ENCODE measurements at regions not wholly inside any gene's neighbourhood (a gene's known extent, or its start where the extent isn't known, plus 50 kb on each side); places are given as distances from the start of the nearest gene placed in this dataset.
"Not testable (repeated sequence)": the region's sequence is repeated elsewhere in the genome, so short reads cannot be mapped to it uniquely, and the experiment has no call there.

GRCh38 chr4:118589471-118590055, 95.6 kb upstream of the METTL14 start:
- no peak for DNase-seq

- DNase-seq = peak; percentile 98
Observed at GRCh38 chr4:118591339-118592046, 93.7 kb upstream of the METTL14 start.

GRCh38 chr4:118592289-118592688, 92.9 kb upstream of the METTL14 start:
- not testable (repeated sequence) for DNase-seq

DNA sequence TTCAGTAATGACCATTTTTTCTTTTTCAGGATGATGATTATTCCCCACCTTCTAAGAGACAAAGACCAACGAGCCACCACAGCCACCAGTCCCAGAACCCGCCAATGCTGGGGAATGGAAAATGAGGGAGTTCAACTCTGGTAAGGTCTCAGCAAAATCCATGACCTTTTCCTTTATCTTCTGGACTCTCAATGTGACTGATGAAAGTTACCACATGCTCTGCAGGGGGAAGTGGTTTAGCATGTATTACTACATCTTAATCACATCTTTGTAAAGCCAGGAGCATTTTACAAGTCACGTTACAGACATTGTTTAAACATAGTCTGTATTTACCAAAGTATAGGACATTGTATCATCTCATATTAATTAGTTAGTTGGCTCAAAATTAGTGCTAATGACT, 89.3 kb upstream of the METTL14 start:
- DNase-seq = not testable (repeated sequence)

- DNase-seq = not testable (repeated sequence)
Observed at GRCh38 chr4:118625097-118625496, 60.1 kb upstream of the METTL14 start.

- not testable (repeated sequence) for DNase-seq
Observed at GRCh38 chr4:118629697-118630096, 55.5 kb upstream of the METTL14 start.

- DNase-seq = not testable (repeated sequence)
Observed at GRCh38 chr4:118630897-118631296, 54.3 kb upstream of the METTL14 start.

DNA sequence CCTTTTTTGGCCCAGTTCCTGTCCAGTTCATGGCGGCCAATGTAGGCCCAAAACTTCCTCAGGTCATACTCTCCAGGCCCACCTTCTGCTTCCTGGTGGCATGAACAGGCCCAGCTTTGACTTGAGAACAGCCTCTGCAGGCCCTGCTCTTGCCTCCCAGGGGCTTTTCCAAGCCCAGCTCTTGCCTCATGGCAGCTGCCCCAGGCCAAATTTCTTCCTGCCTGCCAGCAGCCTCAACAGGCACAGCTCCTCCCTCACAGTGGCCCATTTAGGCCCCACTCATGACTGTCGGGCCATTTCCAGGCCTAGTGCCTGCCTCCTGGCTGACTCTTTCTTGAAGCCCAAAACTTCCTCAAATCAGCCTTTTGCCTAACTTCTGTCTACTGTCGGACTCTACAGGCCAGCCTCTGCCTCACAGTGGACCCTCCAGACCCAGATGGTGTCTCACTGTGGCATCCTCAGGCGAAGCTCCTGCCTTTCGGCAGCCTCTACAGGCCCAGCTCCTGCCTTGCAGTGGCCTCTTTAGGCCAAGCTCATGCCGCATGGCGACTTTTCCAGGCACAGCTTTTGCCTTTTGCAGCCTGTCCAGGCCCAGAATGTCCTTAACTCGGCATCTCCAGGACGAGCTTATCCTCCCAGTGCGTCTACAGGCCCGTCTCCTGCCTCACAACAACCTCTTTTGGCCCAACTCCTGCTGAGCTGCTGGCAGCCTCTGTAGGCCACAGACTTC, 53.7 kb upstream of the METTL14 start:
- not testable (repeated sequence) for DNase-seq

- not testable (repeated sequence) for DNase-seq
Observed at GRCh38 chr4:118633476-118633875, 51.7 kb upstream of the METTL14 start.

DNA sequence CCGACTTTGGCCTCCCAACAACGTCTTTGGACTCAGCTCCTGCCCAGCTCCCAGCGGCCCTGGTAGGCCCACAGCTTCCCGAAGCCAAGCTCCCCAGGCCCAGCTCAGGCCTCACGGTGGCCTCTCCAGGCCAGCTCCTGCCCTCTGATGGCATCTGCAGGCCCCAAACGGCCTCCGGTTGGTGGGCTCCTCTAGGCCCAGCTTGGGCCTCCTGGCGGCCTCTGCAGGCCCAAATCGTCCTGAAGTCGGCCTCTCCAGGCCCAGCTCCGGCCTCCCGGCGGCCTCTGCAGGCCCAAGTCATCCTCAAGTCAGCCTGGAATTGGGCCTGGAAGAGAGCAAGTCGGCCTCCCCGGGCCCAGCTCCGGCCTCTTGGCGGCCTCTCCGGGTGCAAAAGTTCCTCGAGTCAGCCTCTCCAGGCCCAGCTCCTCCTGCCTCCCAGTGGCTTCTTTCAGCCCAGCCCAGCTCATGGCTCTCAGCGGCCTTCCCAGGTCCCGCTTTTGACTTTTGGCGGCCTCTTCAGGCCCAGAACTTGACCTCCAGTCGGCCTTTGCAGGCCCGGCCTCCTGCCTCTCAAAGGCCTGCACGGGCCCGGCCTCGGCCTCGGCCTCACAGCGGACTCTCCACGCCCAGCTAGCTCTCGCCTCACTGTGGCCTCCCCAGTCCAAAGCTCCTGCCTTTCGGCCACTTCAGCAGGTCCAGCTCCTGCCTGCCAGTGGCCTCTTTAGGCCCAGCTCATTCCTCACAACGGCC, 50.9 kb upstream of the METTL14 start:
- not testable (repeated sequence) for DNase-seq
